ENCODE measurements at regions not wholly inside any gene's neighbourhood (a gene's known extent, or its start where the extent isn't known, plus 50 kb on each side); places are given as distances from the start of the nearest gene placed in this dataset.

DNA sequence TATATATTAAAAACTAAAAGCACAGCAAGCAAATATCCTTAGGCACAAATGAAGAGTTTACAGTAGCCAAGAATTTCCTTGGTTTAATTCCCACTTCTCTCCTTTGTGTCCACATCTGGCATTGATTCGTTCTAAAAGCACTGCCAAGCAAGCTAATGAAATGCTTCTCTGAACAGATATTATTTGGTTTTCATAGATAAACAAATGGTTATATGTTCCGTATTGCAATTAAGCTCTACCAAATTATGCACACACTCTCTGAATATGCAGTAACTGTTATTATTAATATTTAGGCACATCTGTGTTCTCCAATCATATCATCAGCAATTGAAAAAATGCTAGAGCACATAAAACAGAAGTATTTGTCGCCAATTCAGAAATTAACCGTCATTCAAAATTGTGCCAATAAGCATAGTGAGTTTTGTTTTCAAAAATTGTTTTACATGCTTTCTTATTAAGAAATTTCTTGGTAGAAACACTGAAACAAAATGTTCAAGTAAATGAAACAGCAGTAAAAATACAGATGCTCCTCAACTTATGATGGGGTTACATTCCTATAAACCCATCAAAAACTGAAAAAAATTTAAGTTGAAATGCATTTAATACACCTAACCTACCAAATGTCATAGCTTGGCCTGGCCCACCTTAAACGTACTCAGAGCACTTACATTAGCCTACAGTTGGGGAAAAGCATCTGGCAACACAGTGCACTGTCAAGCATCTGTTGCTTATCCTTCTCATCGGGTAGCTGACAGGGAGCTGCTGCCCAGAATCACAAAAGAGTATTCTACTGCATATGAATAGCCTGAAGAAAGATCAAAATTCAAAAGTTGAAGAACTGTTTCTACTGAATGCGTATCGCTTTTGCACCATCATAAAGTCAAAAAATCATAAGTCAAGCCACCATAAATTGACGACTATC, 2134.7 kb downstream of the PCDH9 start:
- TF ChIP-seq, protein P1, sequence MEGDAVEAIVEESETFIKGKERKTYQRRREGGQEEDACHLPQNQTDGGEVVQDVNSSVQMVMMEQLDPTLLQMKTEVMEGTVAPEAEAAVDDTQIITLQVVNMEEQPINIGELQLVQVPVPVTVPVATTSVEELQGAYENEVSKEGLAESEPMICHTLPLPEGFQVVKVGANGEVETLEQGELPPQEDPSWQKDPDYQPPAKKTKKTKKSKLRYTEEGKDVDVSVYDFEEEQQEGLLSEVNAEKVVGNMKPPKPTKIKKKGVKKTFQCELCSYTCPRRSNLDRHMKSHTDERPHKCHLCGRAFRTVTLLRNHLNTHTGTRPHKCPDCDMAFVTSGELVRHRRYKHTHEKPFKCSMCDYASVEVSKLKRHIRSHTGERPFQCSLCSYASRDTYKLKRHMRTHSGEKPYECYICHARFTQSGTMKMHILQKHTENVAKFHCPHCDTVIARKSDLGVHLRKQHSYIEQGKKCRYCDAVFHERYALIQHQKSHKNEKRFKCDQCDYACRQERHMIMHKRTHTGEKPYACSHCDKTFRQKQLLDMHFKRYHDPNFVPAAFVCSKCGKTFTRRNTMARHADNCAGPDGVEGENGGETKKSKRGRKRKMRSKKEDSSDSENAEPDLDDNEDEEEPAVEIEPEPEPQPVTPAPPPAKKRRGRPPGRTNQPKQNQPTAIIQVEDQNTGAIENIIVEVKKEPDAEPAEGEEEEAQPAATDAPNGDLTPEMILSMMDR (conservative IDR thresholded peaks at IDR 0.05) = no peak
- no peak overlapping the region for H3K27ac ChIP-seq

DNA sequence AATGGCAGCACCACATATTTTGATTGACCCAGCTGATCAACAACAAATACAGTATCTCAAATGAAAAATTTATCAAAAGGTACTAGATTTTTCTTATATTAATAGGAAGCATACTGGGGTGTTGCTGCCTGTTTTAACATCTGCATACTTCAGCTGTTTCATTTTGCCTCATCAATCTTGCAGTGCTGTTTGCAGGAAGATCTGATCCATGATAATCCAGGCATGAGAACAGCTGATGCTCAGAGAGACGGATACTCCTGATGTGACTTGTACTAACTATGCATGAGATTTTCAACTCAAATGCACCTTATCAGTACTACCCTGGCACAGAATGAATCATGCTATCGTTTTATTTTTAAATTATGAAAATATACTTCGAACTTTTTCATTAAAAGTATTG, 2136.8 kb downstream of the PCDH9 start:
- TF ChIP-seq, protein P1 (conservative IDR thresholded peaks at IDR 0.05) = no peak
- H3K27ac ChIP-seq = no peak overlapping the region

DNA sequence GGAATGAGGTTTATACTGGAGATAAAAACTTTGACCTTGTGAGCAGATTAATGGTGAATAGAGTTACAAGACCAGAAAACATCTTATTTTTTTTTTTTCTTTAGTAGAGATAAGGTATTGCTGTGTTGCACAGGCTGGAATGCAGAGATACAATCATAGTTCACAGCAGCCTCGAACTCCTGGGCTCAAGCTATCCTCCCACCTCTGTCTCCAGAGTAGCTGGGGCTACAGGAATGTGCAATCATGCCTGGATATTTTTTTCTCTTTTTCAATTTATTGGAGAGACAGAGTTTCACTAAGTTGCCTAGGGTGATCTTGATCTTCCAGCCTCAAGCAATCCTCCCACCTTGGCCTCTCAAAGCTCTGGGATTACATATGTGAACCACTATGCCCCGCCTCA, 2139.1 kb downstream of the PCDH9 start:
- TF ChIP-seq, protein P1 (conservative IDR thresholded peaks at IDR 0.05) = no peak
- H3K27ac ChIP-seq = no peak overlapping the region

DNA sequence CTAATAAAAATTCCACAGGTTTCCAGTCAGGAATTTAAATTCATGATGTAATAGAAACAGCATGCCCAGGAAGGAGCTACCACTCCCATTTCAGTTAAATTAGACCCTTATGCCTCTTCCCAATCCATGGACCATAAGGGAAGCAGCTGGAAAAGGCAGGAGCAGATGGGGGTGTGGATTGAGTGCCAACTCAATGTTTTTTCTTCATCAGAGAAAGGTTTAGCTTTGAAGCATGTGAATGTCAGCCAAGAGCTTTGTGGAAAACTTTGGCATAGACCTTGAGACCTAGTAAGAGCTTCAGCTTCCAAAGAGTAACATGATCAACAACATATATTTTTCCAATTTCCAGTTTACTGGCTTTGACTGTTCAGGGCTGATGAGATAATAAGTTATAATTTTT, 2139.9 kb downstream of the PCDH9 start:
- TF ChIP-seq, protein P1 (conservative IDR thresholded peaks at IDR 0.05) = no peak
- no peak overlapping the region for H3K27ac ChIP-seq

DNA sequence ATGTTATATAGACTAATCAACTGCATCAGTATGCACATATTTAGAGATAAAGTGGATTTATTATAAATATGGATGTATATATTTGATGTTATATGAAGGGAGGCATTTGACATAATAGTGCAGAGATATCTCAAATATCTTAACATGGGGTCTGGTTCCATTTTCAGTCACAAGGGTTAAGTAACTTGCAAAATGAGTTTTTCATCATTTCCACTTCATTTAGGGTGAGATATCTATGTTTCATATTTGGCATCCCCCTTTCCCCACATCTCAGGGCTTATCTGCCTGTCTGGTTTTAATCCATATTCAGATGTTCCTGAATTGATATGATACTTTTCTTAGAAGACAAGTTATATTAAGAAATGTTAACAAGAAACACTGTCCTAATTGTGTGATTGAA, 2141.2 kb downstream of the PCDH9 start:
- H3K27ac ChIP-seq = no peak overlapping the region
- TF ChIP-seq, protein P1 (conservative IDR thresholded peaks at IDR 0.05) = no peak

DNA sequence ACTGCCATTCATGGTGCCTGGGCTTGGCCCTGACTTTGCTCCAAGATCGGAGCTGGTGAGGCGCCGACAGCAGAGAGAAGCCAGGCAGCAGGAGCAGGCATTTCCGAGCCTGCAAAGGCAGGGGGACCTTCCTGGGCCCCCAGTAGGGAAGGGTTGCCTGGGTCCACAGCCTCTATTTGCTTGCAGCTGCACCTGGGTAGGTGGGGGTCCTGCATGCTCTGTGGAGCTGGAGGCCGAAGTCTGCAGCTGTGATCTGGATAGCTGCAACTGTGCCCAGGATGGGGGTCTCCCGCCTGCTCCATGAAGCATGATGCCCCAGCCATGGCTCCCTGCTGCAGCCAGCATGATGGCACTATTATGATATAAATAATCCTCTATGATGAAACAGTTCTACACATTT, 2144.2 kb downstream of the PCDH9 start:
- TF ChIP-seq, protein P1 (conservative IDR thresholded peaks at IDR 0.05) = no peak
- H3K27ac ChIP-seq = no peak overlapping the region

DNA sequence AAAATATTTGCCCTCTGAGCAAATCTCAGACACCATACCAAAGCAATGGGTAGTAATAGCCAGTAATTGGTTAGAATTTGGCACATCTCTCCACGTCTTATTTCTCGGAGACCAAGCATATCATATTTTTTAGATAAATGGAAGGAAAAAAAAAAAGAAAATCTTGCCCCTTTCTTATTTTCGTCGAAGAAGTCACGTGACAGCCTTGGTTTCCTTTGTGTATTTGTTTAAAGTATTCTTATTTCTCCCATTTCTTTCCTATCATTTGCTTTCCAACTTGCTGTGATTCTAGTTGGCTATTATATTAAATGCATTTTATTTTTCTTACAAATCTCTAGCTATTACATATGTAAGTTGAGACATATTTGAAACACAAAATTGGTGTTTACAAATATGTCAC, 2155.9 kb downstream of the PCDH9 start:
- H3K27ac ChIP-seq = no peak overlapping the region
- TF ChIP-seq, protein P1 (conservative IDR thresholded peaks at IDR 0.05) = no peak
